ENCODE measurements at regions not wholly inside any gene's neighbourhood (a gene's known extent, or its start where the extent isn't known, plus 50 kb on each side); places are given as distances from the start of the nearest gene placed in this dataset.

DNA sequence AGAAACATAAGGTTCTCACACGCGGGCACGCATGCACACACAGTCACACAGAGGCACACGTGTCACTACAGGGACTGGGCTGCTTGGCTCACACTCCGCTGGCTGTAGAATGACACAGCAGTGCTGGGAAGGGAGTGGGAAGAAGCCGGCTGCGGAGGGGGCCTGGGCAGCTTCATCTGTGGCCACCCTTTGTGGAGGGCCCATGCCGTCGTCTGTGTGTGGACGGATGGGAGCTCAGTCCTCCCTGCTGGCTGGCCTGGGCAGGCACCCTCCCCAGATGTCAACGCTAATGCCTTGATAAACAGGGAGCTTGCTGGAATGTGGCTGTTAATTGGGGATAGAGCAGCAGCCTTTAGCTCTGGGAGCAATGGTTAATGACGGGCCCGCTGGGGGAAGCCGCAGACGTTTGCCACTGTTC, 621.1 kb downstream of the BCOR start:
- Histone ChIP-seq H3K79me2 (ENCODE audit: low read length) (no peaks in the 10 kb centered on the region), H3K9ac (ENCODE audit: low read length) (no peak overlapping the region), H2AFZ (ENCODE audit: low read length) (no peak overlapping the region), H3K4me3 (ENCODE audit: low read length) (no peak overlapping the region), H3K9me3 (ENCODE audit: low read length) (no peaks in the 10 kb centered on the region), H3K4me2 (ENCODE audit: low read depth, low read length, poor library complexity, severe bottlenecking) (no peak overlapping the region), H3K27me3 (ENCODE audit: low read length) (no peaks in the 10 kb centered on the region), H3K36me3 (ENCODE audit: insufficient read depth, low read length) (no peaks in the 10 kb centered on the region), H4K20me1 (ENCODE audit: insufficient read depth, low read depth, low read length) (no peaks in the 10 kb centered on the region), H3K27ac (ENCODE audit: low read length) (no peak overlapping the region), H3K4me1 (ENCODE audit: low read length) (no peaks in the 10 kb centered on the region), H3K9me2 (replicated peaks; ENCODE audit: insufficient read depth, low read length) (no peaks in the 10 kb centered on the region)
- DNase-seq: no peak

GRCh38 chrX:39477031-39477761, 620.6 kb downstream of the BCOR start:
- peak; percentile 65 for DNase-seq
- no peak overlapping the region for H3K4me3 ChIP-seq (ENCODE audit: low read length)

GRCh38 chrX:39477762-39478120, 620.0 kb downstream of the BCOR start:
- Histone ChIP-seq H3K4me3 (ENCODE audit: low read length) (no peak overlapping the region), H3K9me2 (replicated peaks; ENCODE audit: insufficient read depth, low read length) (no peaks in the 10 kb centered on the region), H3K36me3 (ENCODE audit: insufficient read depth, low read length) (no peaks in the 10 kb centered on the region), H3K79me2 (ENCODE audit: low read length) (no peaks in the 10 kb centered on the region), H3K4me2 (ENCODE audit: low read depth, low read length, poor library complexity, severe bottlenecking) (no peak overlapping the region), H3K9ac (ENCODE audit: low read length) (no peak overlapping the region), H3K27ac (ENCODE audit: low read length) (no peak overlapping the region), H4K20me1 (ENCODE audit: insufficient read depth, low read depth, low read length) (no peaks in the 10 kb centered on the region), H3K4me1 (ENCODE audit: low read length) (no peaks in the 10 kb centered on the region), H2AFZ (ENCODE audit: low read length) (no peak overlapping the region), H3K27me3 (ENCODE audit: low read length) (no peaks in the 10 kb centered on the region), H3K9me3 (ENCODE audit: low read length) (no peaks in the 10 kb centered on the region)
- DNase-seq: no peak

More at GRCh38 chrX:39477031-39477761, 620.6 kb downstream of the BCOR start:
- Histone ChIP-seq H3K27me3 (ENCODE audit: low read length) (no peaks in the 10 kb centered on the region), H3K4me2 (ENCODE audit: low read depth, low read length, poor library complexity, severe bottlenecking) (no peak overlapping the region), H3K9me3 (ENCODE audit: low read length) (no peaks in the 10 kb centered on the region), H3K36me3 (ENCODE audit: insufficient read depth, low read length) (no peaks in the 10 kb centered on the region), H2AFZ (ENCODE audit: low read length) (no peak overlapping the region), H3K9me2 (replicated peaks; ENCODE audit: insufficient read depth, low read length) (no peaks in the 10 kb centered on the region), H3K27ac (ENCODE audit: low read length) (no peak overlapping the region), H3K79me2 (ENCODE audit: low read length) (no peaks in the 10 kb centered on the region), H3K4me1 (ENCODE audit: low read length) (no peaks in the 10 kb centered on the region), H3K9ac (ENCODE audit: low read length) (no peak overlapping the region), H4K20me1 (ENCODE audit: insufficient read depth, low read depth, low read length) (no peaks in the 10 kb centered on the region)

DNA sequence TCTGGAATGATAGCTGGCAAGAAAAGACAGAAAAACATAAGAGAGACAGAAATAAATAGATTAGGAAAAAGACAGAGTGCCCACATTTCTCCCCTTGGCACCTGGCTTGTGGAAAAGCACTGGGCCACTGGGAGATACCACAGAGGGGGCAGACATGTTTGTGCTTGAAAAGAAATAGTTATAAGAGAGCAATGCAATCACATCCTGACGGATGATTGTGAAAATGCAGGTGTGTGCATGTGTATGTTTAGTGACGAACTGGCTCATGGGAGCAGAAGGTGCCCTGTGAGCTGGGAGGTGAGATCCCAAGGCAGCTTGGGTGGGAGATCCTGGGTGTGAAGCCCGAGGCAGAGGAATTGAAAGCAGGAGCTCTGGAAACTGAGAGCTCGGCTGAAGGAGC, 617.9 kb downstream of the BCOR start:
- Histone ChIP-seq H3K4me3 (ENCODE audit: low read length) (no peak overlapping the region), H3K27me3 (ENCODE audit: low read length) (no peaks in the 10 kb centered on the region)

GRCh38 chrX:39480963-39481362, 616.8 kb downstream of the BCOR start:
- Histone ChIP-seq H3K27ac (ENCODE audit: low read length) (no peak overlapping the region), H3K27me3 (ENCODE audit: low read length) (no peaks in the 10 kb centered on the region), H3K4me2 (ENCODE audit: low read depth, low read length, poor library complexity, severe bottlenecking) (no peak overlapping the region), H3K9me3 (ENCODE audit: low read length) (no peaks in the 10 kb centered on the region), H3K4me1 (ENCODE audit: low read length) (no peaks in the 10 kb centered on the region), H3K9me2 (replicated peaks; ENCODE audit: insufficient read depth, low read length) (no peaks in the 10 kb centered on the region), H3K9ac (ENCODE audit: low read length) (no peak overlapping the region), H4K20me1 (ENCODE audit: insufficient read depth, low read depth, low read length) (no peaks in the 10 kb centered on the region), H3K36me3 (ENCODE audit: insufficient read depth, low read length) (no peaks in the 10 kb centered on the region), H2AFZ (ENCODE audit: low read length) (no peak overlapping the region), H3K4me3 (ENCODE audit: low read length) (no peak overlapping the region), H3K79me2 (ENCODE audit: low read length) (no peaks in the 10 kb centered on the region)
- DNase-seq: no peak

More for the DNA sequence above, 617.9 kb downstream of the BCOR start:
- no peak for DNase-seq
- Histone ChIP-seq H2AFZ (ENCODE audit: low read length) (no peak overlapping the region), H3K79me2 (ENCODE audit: low read length) (no peaks in the 10 kb centered on the region), H3K27ac (ENCODE audit: low read length) (no peak overlapping the region), H3K4me1 (ENCODE audit: low read length) (no peaks in the 10 kb centered on the region), H3K9me3 (ENCODE audit: low read length) (no peaks in the 10 kb centered on the region), H3K9ac (ENCODE audit: low read length) (no peak overlapping the region), H4K20me1 (ENCODE audit: insufficient read depth, low read depth, low read length) (no peaks in the 10 kb centered on the region), H3K9me2 (replicated peaks; ENCODE audit: insufficient read depth, low read length) (no peaks in the 10 kb centered on the region), H3K4me2 (ENCODE audit: low read depth, low read length, poor library complexity, severe bottlenecking) (no peak overlapping the region), H3K36me3 (ENCODE audit: insufficient read depth, low read length) (no peaks in the 10 kb centered on the region)

DNA sequence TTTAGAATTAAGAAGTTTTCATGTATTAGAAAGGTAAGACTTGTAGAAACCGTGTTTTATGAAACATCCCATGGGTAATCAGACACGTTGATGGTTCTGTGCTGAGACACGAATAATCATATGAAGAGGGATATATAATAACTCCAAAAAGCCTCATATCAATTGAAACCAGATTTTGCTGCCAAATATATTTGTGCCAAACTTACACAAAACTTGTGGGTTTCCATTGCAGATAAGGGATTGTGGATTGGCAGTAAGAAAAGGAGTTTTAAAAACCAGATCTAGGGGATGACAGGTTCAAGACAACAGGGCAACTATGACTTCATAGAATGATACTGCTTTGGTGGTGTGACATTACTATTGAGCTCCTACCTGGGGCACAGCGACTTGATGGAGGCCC, 616.1 kb downstream of the BCOR start:
- Histone ChIP-seq H3K27me3 (ENCODE audit: low read length) (no peaks in the 10 kb centered on the region), H3K4me2 (ENCODE audit: low read depth, low read length, poor library complexity, severe bottlenecking) (no peak overlapping the region), H3K27ac (ENCODE audit: low read length) (no peak overlapping the region), H4K20me1 (ENCODE audit: insufficient read depth, low read depth, low read length) (no peaks in the 10 kb centered on the region), H3K9ac (ENCODE audit: low read length) (no peak overlapping the region), H3K4me1 (ENCODE audit: low read length) (no peaks in the 10 kb centered on the region), H3K9me2 (replicated peaks; ENCODE audit: insufficient read depth, low read length) (no peaks in the 10 kb centered on the region), H3K36me3 (ENCODE audit: insufficient read depth, low read length) (no peaks in the 10 kb centered on the region), H2AFZ (ENCODE audit: low read length) (no peak overlapping the region), H3K79me2 (ENCODE audit: low read length) (no peaks in the 10 kb centered on the region), H3K9me3 (ENCODE audit: low read length) (no peaks in the 10 kb centered on the region), H3K4me3 (ENCODE audit: low read length) (no peak overlapping the region)
- no peak for DNase-seq

- no peak for DNase-seq
- Histone ChIP-seq H3K9me3 (ENCODE audit: low read length) (no peaks in the 10 kb centered on the region), H3K36me3 (ENCODE audit: insufficient read depth, low read length) (no peaks in the 10 kb centered on the region), H3K27ac (ENCODE audit: low read length) (no peak overlapping the region), H3K4me2 (ENCODE audit: low read depth, low read length, poor library complexity, severe bottlenecking) (no peak overlapping the region), H2AFZ (ENCODE audit: low read length) (no peak overlapping the region), H3K4me3 (ENCODE audit: low read length) (no peak overlapping the region), H3K79me2 (ENCODE audit: low read length) (no peaks in the 10 kb centered on the region), H3K27me3 (ENCODE audit: low read length) (no peaks in the 10 kb centered on the region), H3K9ac (ENCODE audit: low read length) (no peak overlapping the region), H3K9me2 (replicated peaks; ENCODE audit: insufficient read depth, low read length) (no peaks in the 10 kb centered on the region), H4K20me1 (ENCODE audit: insufficient read depth, low read depth, low read length) (no peaks in the 10 kb centered on the region), H3K4me1 (ENCODE audit: low read length) (no peaks in the 10 kb centered on the region)
These were observed 613.3 kb downstream of the BCOR start for GRCh38 chrX:39484159-39485068.

DNA sequence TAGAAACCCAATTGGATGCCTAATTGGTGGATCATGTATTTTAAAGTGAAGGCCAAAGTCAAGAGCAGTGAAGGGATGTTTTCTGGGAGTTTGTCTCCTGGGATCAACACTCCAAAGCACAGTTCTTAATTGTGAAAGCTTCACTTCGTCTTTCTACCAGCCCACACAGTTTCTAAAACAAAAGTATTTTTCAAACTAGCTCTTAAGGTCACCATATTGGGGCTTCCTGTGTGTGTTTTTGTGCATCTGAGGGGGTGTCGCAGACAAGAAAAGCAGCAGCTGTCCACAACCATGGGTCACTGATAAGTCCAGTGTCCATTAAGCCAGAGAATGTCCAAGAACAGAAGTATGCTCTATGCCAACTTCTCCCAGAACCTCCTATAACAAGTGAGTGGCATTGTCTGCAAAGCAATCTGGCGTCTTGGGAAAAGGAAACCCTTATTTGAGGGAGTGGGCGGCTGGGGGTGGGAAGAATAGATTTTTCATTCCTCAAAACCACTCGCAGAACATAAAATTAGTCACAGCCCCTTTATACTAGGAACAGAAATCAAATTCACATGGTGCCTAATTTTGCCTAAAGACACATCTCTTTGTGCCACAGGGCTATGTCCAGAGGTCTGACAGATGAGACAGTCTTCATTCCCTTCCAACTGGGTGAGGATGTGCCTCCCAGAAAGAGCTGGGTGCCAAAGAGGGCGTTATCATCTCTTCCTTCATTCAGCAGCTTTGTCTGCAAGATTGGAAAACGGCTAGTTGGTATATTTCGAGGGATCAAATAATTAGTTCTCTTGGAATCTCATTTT, 610.4 kb downstream of the BCOR start:
- no peaks in the 10 kb centered on the region for H3K36me3 ChIP-seq (ENCODE audit: insufficient read depth, low read length)
- no peak overlapping the region for H2AFZ ChIP-seq (ENCODE audit: low read length)
- H4K20me1 ChIP-seq (ENCODE audit: insufficient read depth, low read depth, low read length): no peaks in the 10 kb centered on the region
- H3K27me3 ChIP-seq (ENCODE audit: low read length): no peaks in the 10 kb centered on the region
- no peaks in the 10 kb centered on the region for H3K79me2 ChIP-seq (ENCODE audit: low read length)
- DNase-seq: no peak
- no peak overlapping the region for H3K27ac ChIP-seq (ENCODE audit: low read length)
- H3K4me3 ChIP-seq (ENCODE audit: low read length): no peak overlapping the region
- no peak overlapping the region for H3K9ac ChIP-seq (ENCODE audit: low read length)
- peaks cover 4% of the 10 kb centered on the region for H3K4me1 ChIP-seq (ENCODE audit: low read length)
- H3K9me2 ChIP-seq (replicated peaks; ENCODE audit: insufficient read depth, low read length): no peaks in the 10 kb centered on the region
- no peak overlapping the region for H3K4me2 ChIP-seq (ENCODE audit: low read depth, low read length, poor library complexity, severe bottlenecking)
- no peaks in the 10 kb centered on the region for H3K9me3 ChIP-seq (ENCODE audit: low read length)

Data from Karpas-422 (cell line).